ENCODE measurements at regions not wholly inside any gene's neighbourhood (a gene's known extent, or its start where the extent isn't known, plus 50 kb on each side); places are given as distances from the start of the nearest gene placed in this dataset.

GRCh38 chr1:193613041-193613440, 426.6 kb upstream of the B3GALT2 start:
- H3K4me1 ChIP-seq, result no peaks in the 10 kb centered on the region
- H3K27ac ChIP-seq, result no peak overlapping the region
- DNase-seq, result no peak
- H3K27me3 ChIP-seq, result no peaks in the 10 kb centered on the region
- H3K36me3 ChIP-seq, result no peaks in the 10 kb centered on the region
- H3K9me3 ChIP-seq, result peaks cover 0 to 8% (median 0%) of the 10 kb centered on the region in 12 donors
- 82 to 87% (median 84%) methylated on average over 2 of the region's 2 CpGs for WGBS, 4 donors
- TF ChIP-seq CTCF (IDR thresholded peaks at IDR 0.05), result no peak
- no peak for TF ChIP-seq POLR2A (IDR thresholded peaks at IDR 0.05)
- no peak overlapping the region for H3K4me3 ChIP-seq
- ATAC-seq, result no peak
- intact Hi-C loops (cut with DNase I), result no loop called here

GRCh38 chr1:193609592-193609991, 423.2 kb upstream of the B3GALT2 start:
- Histone ChIP-seq H3K4me3 (no peak overlapping the region), H3K27me3 (no peaks in the 10 kb centered on the region), H3K9me3 (peaks cover 0 to 12% (median 0%) of the 10 kb centered on the region in 12 donors), H3K36me3 (no peaks in the 10 kb centered on the region), H3K4me1 (no peaks in the 10 kb centered on the region), H3K27ac (no peak overlapping the region)
- intact Hi-C loops (cut with DNase I), result no loop called here
- TF ChIP-seq CTCF (IDR thresholded peaks at IDR 0.05), result no peak
- no peak for TF ChIP-seq POLR2A (IDR thresholded peaks at IDR 0.05)
- no peak for DNase-seq
- ATAC-seq, result no peak
- 70 to 77% (median 73%) methylated on average over 2 of the region's 2 CpGs for WGBS, 4 donors

GRCh38 chr1:193607787-193608186, 421.4 kb upstream of the B3GALT2 start:
- Histone ChIP-seq H3K4me3 (no peak overlapping the region), H3K36me3 (no peaks in the 10 kb centered on the region), H3K27ac (no peak overlapping the region), H3K4me1 (no peaks in the 10 kb centered on the region), H3K9me3 (peaks cover 0 to 12% (median 0%) of the 10 kb centered on the region in 12 donors), H3K27me3 (no peaks in the 10 kb centered on the region)
- DNase-seq (no peak), ATAC-seq (no peak)
- intact Hi-C loops (cut with DNase I), result no loop called here
- no peak for TF ChIP-seq CTCF (IDR thresholded peaks at IDR 0.05)
- no peak for TF ChIP-seq POLR2A (IDR thresholded peaks at IDR 0.05)
- 88 to 92% (median 90%) methylated on average over 3 of the region's 3 CpGs for WGBS, 4 donors

GRCh38 chr1:193606035-193606434, 419.6 kb upstream of the B3GALT2 start:
- ATAC-seq (no peak), DNase-seq (no peak)
- Histone ChIP-seq H3K36me3 (no peaks in the 10 kb centered on the region), H3K4me1 (no peaks in the 10 kb centered on the region), H3K9me3 (peaks cover 0 to 12% (median 0%) of the 10 kb centered on the region in 12 donors), H3K27me3 (no peaks in the 10 kb centered on the region), H3K27ac (no peak overlapping the region), H3K4me3 (no peak overlapping the region)
- intact Hi-C loops (cut with DNase I), result no loop called here
- WGBS, 4 donors, result 94 to 96% (median 95%) methylated on average over 5 of the region's 5 CpGs
- no peak for TF ChIP-seq POLR2A (IDR thresholded peaks at IDR 0.05)
- TF ChIP-seq CTCF (IDR thresholded peaks at IDR 0.05), result no peak

Data from heart left ventricle (tissue), 16 donors.